SK-N-SH (cell line): ENCODE measurements at regions not wholly inside any gene's neighbourhood (a gene's known extent, or its start where the extent isn't known, plus 50 kb on each side); places are given as distances from the start of the nearest gene placed in this dataset.

Source experiments
- CTCF ChIA-PET: fragments of 300-600, 350-600 bp; formaldehyde crosslinking; extraction: SDS; loops from one replicate; lab custom pipeline; 2021; lab: Yijun Ruan, JAX
- POLR2A ChIA-PET: fragments of 350-600 bp; sonication (Branson Sonifier 250); formaldehyde crosslinking; extraction: SDS; loops from one replicate; lab custom pipeline; 2020; ENCODE audit warnings: antibody characterized with exemption, inconsistent platforms; lab: Yijun Ruan, JAX
- DNase-seq: peaks from one replicate; pipeline ENCODE4 v3.0.0; 2012
- H2AFZ ChIP-seq: fragments of 200-600 bp; sonication (generic); 2 replicates; pipeline ENCODE4 v1.8.1; 2016; ENCODE audit warnings: antibody characterized with exemption, mild to moderate bottlenecking, low read depth
- H3F3A ChIP-seq: fragments of 200-600 bp; sonication (generic); replicated peaks from 2 replicates; pipeline ENCODE3; 2016; ENCODE audit warnings: antibody characterized with exemption, mild to moderate bottlenecking; ENCODE audit not compliant: insufficient read depth
- H3K27ac ChIP-seq, 2 experiments: fragments of 200-500 bp in 1 of 2; fragments of 200-600 bp in 1 of 2; sonication (Bioruptor generic) in 1 of 2; sonication (generic), shearing (Covaris generic) in 1 of 2; 2 replicates each; pipeline versions ENCODE4 v1.5.1 to v1.6.1; 2014 to 2016; ENCODE audit warnings: low read depth in 2 of 2, inconsistent platforms in 1 of 2, low read length in 1 of 2, mild to moderate bottlenecking in 1 of 2, mixed read lengths in 1 of 2
- H3K27me3 ChIP-seq: fragments of 200-600 bp; sonication (generic), shearing (Covaris generic); 2 replicates; pipeline ENCODE4 v1.6.1; 2016; ENCODE audit warnings: mixed run types; ENCODE audit not compliant: insufficient read depth
- H3K36me3 ChIP-seq, 2 experiments: fragments of 200-500 bp in 1 of 2; fragments of 200-600 bp in 1 of 2; sonication (Bioruptor generic) in 1 of 2; sonication (generic) in 1 of 2; replicated peaks in 1 of 2; 2 replicates each; pipeline versions ENCODE3 to v1.5.1; 2014 to 2016; ENCODE audit warnings: low read length in 1 of 2, mild to moderate bottlenecking in 1 of 2; ENCODE audit not compliant: insufficient read depth in 2 of 2, control insufficient read depth in 1 of 2
- H3K4me1 ChIP-seq, 2 experiments: fragments of 200-500 bp in 1 of 2; fragments of 200-600 bp in 1 of 2; sonication (Bioruptor generic) in 1 of 2; sonication (generic), shearing (Covaris generic) in 1 of 2; 2 replicates each; pipeline versions ENCODE4 v1.5.1 to v1.6.1; 2014 to 2016; ENCODE audit warnings: low read depth in 1 of 2, low read length in 1 of 2, mixed run types in 1 of 2; ENCODE audit not compliant: insufficient read depth in 2 of 2, control insufficient read depth in 1 of 2
- H3K4me2 ChIP-seq: fragments of 200-600 bp; sonication (generic), shearing (Covaris generic); 2 replicates; pipeline ENCODE4 v1.6.1; 2017; ENCODE audit warnings: mixed run types
- H3K4me3 ChIP-seq, 2 experiments: fragments of 200-500 bp in 1 of 2; fragments of 200-600 bp in 1 of 2; sonication (Bioruptor generic) in 1 of 2; sonication (generic), shearing (Covaris generic) in 1 of 2; 2 replicates each; pipeline versions ENCODE4 v1.5.1 to v1.8.1; 2014 to 2016; ENCODE audit warnings: low read depth in 2 of 2, inconsistent platforms in 1 of 2, low read length in 1 of 2, mild to moderate bottlenecking in 1 of 2, mixed read lengths in 1 of 2, moderate library complexity in 1 of 2
- H3K79me2 ChIP-seq: fragments of 200-600 bp; sonication (generic); 2 replicates; pipeline ENCODE4 v1.8.1; 2017; ENCODE audit warnings: mild to moderate bottlenecking; ENCODE audit not compliant: insufficient read depth
- H3K9ac ChIP-seq: fragments of 200-600 bp; sonication (generic); 2 replicates; pipeline ENCODE4 v1.6.1; 2017; ENCODE audit warnings: mixed run types
- H3K9me2 ChIP-seq: fragments of 200-600 bp; sonication (generic); 2 replicates; pipeline ENCODE4 v1.6.1; 2017; ENCODE audit warnings: mixed run types
- H3K9me3 ChIP-seq: fragments of 200-600 bp; sonication (generic); 2 replicates; pipeline ENCODE4 v1.6.1; 2017; ENCODE audit warnings: mixed run types, mild to moderate bottlenecking, moderate library complexity
- H4K20me1 ChIP-seq: fragments of 200-600 bp; sonication (generic); 2 replicates; pipeline ENCODE4 v1.6.1; 2017; ENCODE audit warnings: mild to moderate bottlenecking, mixed run types; ENCODE audit not compliant: insufficient read depth
- CHD2 ChIP-seq: fragments of 150-350 bp; IDR thresholded peaks from 2 replicates; pipeline ENCODE4 v1.6.1; 2018; ENCODE audit warnings: low read length; ENCODE audit not compliant: partially characterized antibody
- ELF1 ChIP-seq: IDR thresholded peaks from 2 replicates; pipeline ENCODE4 v1.4.0; 2012
- EP300 ChIP-seq, 2 experiments: IDR thresholded peaks; 2 replicates each; pipeline versions ENCODE4 v1.4.0 to v1.6.1; 2012; ENCODE audit warnings: borderline replicate concordance in 1 of 2, low read depth in 1 of 2, low read length in 1 of 2
- EZH2phosphoT487 ChIP-seq: fragments of 200-600 bp; sonication (generic); IDR thresholded peaks from 2 replicates; pipeline ENCODE4 v1.6.1; 2017; ENCODE audit warnings: low read depth, mixed run types, mild to moderate bottlenecking, antibody characterized with exemption, moderate library complexity, borderline replicate concordance
- FOXJ3 ChIP-seq: sonication (generic); formaldehyde crosslinking; IDR thresholded peaks from 2 replicates; pipeline ENCODE4 v1.5.1; 2020; ENCODE audit warnings: mild to moderate bottlenecking, missing genetic modification reagents
- FOXM1 ChIP-seq: IDR thresholded peaks from 2 replicates; pipeline ENCODE4 v1.4.0; 2012; ENCODE audit warnings: low read depth, mild to moderate bottlenecking
- GABPA ChIP-seq: IDR thresholded peaks from 2 replicates; pipeline ENCODE4 v1.4.0; 2012; ENCODE audit warnings: low read depth, mild to moderate bottlenecking
- NRF1 ChIP-seq: IDR thresholded peaks from 2 replicates; pipeline ENCODE4 v1.6.1; 2012; ENCODE audit warnings: low read depth, mild to moderate bottlenecking, low read length
- POLR2AphosphoS5 ChIP-seq: IDR thresholded peaks from 2 replicates; pipeline ENCODE4 v1.6.1; 2012; ENCODE audit warnings: low read depth, low read length
- RAD21 ChIP-seq: IDR thresholded peaks from 2 replicates; pipeline ENCODE4 v1.6.1; 2012; ENCODE audit warnings: mild to moderate bottlenecking, low read length
- RCOR1 ChIP-seq: fragments of 150-350 bp; IDR thresholded peaks from 2 replicates; pipeline ENCODE4 v1.6.1; 2017; ENCODE audit warnings: antibody characterized with exemption, low read length
- RFX5 ChIP-seq: IDR thresholded peaks from 2 replicates; pipeline ENCODE4 v1.6.1; 2012; ENCODE audit warnings: mild to moderate bottlenecking, improper control_type of control experiment, low read length
- WGBS: methylation state at CpG from one replicate; pipeline ENCODE4 v1.1.6; 2017; ENCODE audit warnings: low lambda C conversion rate; 5-methylcytosine and 5-hydroxymethylcytosine counted together
- TF ChIP-seq, protein P1 (sequence below): fragments of 200-600 bp; sonication (generic); IDR thresholded peaks from 2 replicates; pipeline ENCODE4 v1.6.1; 2017; ENCODE audit warnings: antibody characterized with exemption, mild to moderate bottlenecking, moderate library complexity
- TF ChIP-seq, protein P2 (sequence below): fragments of 150-350 bp; IDR thresholded peaks from 2 replicates; pipeline ENCODE4 v1.6.1; 2017; ENCODE audit warnings: antibody characterized with exemption, low read length, low read depth, borderline replicate concordance
- TF ChIP-seq, protein P3 (sequence below): fragments of 150-350 bp; IDR thresholded peaks from 2 replicates; pipeline ENCODE4 v1.6.1; 2016; ENCODE audit warnings: mild to moderate bottlenecking, low read depth, low read length
- TF ChIP-seq, protein P4 (sequence below): IDR thresholded peaks from 2 replicates; pipeline ENCODE4 v1.4.0; 2012; ENCODE audit warnings: low read depth
- TF ChIP-seq, protein P5 (sequence below): IDR thresholded peaks from 2 replicates; pipeline ENCODE4 v1.4.0; 2012; ENCODE audit warnings: low read depth, borderline replicate concordance
- TF ChIP-seq, protein P6 (sequence below): IDR thresholded peaks from 2 replicates; pipeline ENCODE4 v1.4.0; 2012; ENCODE audit warnings: low read depth, borderline replicate concordance

DNA sequence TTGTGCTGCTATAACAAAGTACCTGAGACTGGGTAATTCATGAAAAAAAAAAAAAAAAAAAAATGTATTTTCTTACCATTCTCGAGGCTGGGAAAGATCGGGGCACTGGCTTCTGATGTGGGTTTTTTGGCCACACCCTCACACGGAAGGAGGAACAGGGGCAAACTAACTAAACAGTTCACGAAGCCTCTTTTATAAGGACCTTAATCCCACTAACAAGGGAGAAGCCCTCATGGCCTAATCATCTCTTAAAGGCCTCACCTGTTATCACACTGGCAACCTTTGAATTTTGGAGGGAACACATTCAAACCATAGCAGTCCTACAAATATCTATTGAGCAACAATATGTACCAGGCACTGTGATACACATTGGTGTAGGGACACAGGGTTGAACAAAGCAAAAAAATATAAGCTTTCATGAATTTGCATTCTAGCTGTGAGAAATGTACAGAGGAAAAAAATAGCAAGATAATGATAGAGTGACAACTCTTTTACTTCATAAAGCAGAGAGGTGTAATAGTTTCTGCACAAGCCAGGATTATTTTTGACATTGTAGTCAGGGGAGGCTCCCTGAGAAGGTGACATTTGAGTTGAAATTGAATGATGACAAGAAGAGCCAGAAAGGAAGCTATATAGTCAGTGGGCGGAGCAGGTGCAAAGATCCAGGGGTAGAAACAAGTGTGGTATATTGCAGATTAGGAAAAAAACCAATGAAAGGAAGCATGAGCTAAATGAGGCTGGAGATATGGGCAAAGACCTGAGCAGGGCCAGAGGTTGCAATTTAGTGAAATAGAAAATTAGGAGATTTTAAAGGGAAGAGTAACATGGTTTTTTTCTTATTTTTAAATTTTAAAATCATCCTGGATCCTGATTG is 68.1 kb upstream of the GRAMD2B start:
- CTCF ChIA-PET, result interaction anchor here (0.9 to 4.8 kb wide), 5 partner anchors 179 to 245 kb away, joined by 3 to 39 read pairs (median 12); partner anchors contain the start of gene PHAX
- Histone ChIP-seq H2AFZ (peak overlapping the region; percentile 42; the same call in 1 of the 2 replicates), H3K79me2 (no peaks in the 10 kb centered on the region), H4K20me1 (no peaks in the 10 kb centered on the region), H3K4me2 (peak overlapping the region; percentile 66; the same call in 1 of the 2 replicates), H3K9me3 (no peaks in the 10 kb centered on the region), H3K27me3 (no peaks in the 10 kb centered on the region), H3K9me2 (no peaks in the 10 kb centered on the region)
- TF ChIP-seq ELF1 (no peak), RAD21 (no peak), RFX5 (no peak), GABPA (no peak), NRF1 (no peak), FOXM1 (no peak), FOXJ3 (CRISPR knock-in tag) (no peak), RCOR1 (no peak), CHD2 (no peak), EP300 (IDR thresholded peaks at IDR 0.05; ENCODE audit: borderline replicate concordance in 1 of 2, low read depth in 1 of 2, low read length in 1 of 2) (no peak), EZH2phosphoT487 (no peak), POLR2AphosphoS5 (no peak)
- TF ChIP-seq, protein P1, sequence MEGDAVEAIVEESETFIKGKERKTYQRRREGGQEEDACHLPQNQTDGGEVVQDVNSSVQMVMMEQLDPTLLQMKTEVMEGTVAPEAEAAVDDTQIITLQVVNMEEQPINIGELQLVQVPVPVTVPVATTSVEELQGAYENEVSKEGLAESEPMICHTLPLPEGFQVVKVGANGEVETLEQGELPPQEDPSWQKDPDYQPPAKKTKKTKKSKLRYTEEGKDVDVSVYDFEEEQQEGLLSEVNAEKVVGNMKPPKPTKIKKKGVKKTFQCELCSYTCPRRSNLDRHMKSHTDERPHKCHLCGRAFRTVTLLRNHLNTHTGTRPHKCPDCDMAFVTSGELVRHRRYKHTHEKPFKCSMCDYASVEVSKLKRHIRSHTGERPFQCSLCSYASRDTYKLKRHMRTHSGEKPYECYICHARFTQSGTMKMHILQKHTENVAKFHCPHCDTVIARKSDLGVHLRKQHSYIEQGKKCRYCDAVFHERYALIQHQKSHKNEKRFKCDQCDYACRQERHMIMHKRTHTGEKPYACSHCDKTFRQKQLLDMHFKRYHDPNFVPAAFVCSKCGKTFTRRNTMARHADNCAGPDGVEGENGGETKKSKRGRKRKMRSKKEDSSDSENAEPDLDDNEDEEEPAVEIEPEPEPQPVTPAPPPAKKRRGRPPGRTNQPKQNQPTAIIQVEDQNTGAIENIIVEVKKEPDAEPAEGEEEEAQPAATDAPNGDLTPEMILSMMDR, result no peak
- TF ChIP-seq, protein P2, sequence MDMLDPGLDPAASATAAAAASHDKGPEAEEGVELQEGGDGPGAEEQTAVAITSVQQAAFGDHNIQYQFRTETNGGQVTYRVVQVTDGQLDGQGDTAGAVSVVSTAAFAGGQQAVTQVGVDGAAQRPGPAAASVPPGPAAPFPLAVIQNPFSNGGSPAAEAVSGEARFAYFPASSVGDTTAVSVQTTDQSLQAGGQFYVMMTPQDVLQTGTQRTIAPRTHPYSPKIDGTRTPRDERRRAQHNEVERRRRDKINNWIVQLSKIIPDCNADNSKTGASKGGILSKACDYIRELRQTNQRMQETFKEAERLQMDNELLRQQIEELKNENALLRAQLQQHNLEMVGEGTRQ, result no peak
- TF ChIP-seq, protein P3, sequence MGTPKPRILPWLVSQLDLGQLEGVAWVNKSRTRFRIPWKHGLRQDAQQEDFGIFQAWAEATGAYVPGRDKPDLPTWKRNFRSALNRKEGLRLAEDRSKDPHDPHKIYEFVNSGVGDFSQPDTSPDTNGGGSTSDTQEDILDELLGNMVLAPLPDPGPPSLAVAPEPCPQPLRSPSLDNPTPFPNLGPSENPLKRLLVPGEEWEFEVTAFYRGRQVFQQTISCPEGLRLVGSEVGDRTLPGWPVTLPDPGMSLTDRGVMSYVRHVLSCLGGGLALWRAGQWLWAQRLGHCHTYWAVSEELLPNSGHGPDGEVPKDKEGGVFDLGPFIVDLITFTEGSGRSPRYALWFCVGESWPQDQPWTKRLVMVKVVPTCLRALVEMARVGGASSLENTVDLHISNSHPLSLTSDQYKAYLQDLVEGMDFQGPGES, result no peak
- TF ChIP-seq, protein P4, sequence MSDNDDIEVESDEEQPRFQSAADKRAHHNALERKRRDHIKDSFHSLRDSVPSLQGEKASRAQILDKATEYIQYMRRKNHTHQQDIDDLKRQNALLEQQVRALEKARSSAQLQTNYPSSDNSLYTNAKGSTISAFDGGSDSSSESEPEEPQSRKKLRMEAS, result no peak
- TF ChIP-seq, protein P5, sequence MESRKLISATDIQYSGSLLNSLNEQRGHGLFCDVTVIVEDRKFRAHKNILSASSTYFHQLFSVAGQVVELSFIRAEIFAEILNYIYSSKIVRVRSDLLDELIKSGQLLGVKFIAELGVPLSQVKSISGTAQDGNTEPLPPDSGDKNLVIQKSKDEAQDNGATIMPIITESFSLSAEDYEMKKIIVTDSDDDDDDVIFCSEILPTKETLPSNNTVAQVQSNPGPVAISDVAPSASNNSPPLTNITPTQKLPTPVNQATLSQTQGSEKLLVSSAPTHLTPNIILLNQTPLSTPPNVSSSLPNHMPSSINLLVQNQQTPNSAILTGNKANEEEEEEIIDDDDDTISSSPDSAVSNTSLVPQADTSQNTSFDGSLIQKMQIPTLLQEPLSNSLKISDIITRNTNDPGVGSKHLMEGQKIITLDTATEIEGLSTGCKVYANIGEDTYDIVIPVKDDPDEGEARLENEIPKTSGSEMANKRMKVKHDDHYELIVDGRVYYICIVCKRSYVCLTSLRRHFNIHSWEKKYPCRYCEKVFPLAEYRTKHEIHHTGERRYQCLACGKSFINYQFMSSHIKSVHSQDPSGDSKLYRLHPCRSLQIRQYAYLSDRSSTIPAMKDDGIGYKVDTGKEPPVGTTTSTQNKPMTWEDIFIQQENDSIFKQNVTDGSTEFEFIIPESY, result no peak
- TF ChIP-seq, protein P6, sequence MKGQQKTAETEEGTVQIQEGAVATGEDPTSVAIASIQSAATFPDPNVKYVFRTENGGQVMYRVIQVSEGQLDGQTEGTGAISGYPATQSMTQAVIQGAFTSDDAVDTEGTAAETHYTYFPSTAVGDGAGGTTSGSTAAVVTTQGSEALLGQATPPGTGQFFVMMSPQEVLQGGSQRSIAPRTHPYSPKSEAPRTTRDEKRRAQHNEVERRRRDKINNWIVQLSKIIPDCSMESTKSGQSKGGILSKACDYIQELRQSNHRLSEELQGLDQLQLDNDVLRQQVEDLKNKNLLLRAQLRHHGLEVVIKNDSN, result no peak
- TF ChIP-seq, all 33 proteins: peak for 0
- Histone ChIP-seq H3K4me1 (peaks cover 0 to 20% of the 10 kb centered on the region in 2 experiments; a peak in 3 of 4 replicates), H3K27ac (peak overlapping the region; percentile 93 to 98), H3F3A (peaks cover 26% of the 10 kb centered on the region), H3K9ac (peak overlapping the region; percentile 85; the same call in 1 of the 2 replicates), H3K4me3 (no peak overlapping the region), H3K36me3 (no peaks in the 10 kb centered on the region)
- WGBS, result 66% methylated on average over 5 of the region's 5 CpGs
- POLR2A ChIA-PET, result no interaction called here
- no peak for DNase-seq
